ENCODE measurements at regions not wholly inside any gene's neighbourhood (a gene's known extent, or its start where the extent isn't known, plus 50 kb on each side); places are given as distances from the start of the nearest gene placed in this dataset.

- TF ChIP-seq CTCF (IDR thresholded peaks at IDR 0.05), result no peak
- no peak for TF ChIP-seq POLR2A (IDR thresholded peaks at IDR 0.05)
Measured at GRCh38 chr11:122190768-122191167, 74.8 kb upstream of the BLID start.

Measured in adrenal gland (tissue), 5 donors.